ENCODE measurements at regions not wholly inside any gene's neighbourhood (a gene's known extent, or its start where the extent isn't known, plus 50 kb on each side); places are given as distances from the start of the nearest gene placed in this dataset.

DNA sequence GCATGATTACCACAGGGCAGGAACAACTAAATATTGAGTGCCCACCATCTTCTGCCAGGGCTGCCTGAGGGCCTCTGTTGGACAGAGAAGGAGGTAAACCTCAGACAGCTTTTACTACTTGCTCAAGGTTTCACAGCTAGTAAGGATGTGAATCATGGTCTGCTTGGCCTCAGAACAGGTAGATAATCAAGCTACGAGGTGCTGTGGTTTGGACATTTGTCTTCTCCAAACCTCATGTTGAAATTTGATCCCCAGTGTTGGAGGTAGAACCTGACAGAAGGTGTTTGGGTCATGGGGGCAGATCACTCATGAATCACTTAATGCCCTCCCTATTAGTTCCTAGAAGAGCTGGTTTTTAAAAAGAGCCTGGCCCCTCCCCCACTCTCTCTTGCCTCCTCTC, 541.2 kb upstream of the TRPC7 start:
- TF ChIP-seq, protein P1, sequence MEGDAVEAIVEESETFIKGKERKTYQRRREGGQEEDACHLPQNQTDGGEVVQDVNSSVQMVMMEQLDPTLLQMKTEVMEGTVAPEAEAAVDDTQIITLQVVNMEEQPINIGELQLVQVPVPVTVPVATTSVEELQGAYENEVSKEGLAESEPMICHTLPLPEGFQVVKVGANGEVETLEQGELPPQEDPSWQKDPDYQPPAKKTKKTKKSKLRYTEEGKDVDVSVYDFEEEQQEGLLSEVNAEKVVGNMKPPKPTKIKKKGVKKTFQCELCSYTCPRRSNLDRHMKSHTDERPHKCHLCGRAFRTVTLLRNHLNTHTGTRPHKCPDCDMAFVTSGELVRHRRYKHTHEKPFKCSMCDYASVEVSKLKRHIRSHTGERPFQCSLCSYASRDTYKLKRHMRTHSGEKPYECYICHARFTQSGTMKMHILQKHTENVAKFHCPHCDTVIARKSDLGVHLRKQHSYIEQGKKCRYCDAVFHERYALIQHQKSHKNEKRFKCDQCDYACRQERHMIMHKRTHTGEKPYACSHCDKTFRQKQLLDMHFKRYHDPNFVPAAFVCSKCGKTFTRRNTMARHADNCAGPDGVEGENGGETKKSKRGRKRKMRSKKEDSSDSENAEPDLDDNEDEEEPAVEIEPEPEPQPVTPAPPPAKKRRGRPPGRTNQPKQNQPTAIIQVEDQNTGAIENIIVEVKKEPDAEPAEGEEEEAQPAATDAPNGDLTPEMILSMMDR (IDR thresholded peaks at IDR 0.05), result no peak
- TF ChIP-seq POLR2A (IDR thresholded peaks at IDR 0.05), result no peak

All from Peyer's patch (tissue), 4 donors.